ENCODE measurements at regions not wholly inside any gene's neighbourhood (a gene's known extent, or its start where the extent isn't known, plus 50 kb on each side); places are given as distances from the start of the nearest gene placed in this dataset.
"Not testable (repeated sequence)": the region's sequence is repeated elsewhere in the genome, so short reads cannot be mapped to it uniquely, and the experiment has no call there.

GRCh38 chr13:84653915-84654534, 771.8 kb upstream of the SLITRK1 start:
- DNase-seq (ENCODE audit: low spot score): no peak

GRCh38 chr13:84651705-84652104, 769.4 kb upstream of the SLITRK1 start:
- no peak for DNase-seq (ENCODE audit: low spot score)

GRCh38 chr13:84651288-84651687, 769.0 kb upstream of the SLITRK1 start:
- no peak for DNase-seq (ENCODE audit: low spot score)

GRCh38 chr13:84649853-84650252, 767.6 kb upstream of the SLITRK1 start:
- no peak for DNase-seq (ENCODE audit: low spot score)

GRCh38 chr13:84648069-84648640, 765.9 kb upstream of the SLITRK1 start:
- no peak for DNase-seq (ENCODE audit: low spot score)

- DNase-seq (ENCODE audit: low spot score): no peak
Measured at GRCh38 chr13:84646957-84647356, 764.7 kb upstream of the SLITRK1 start.

- no peak for DNase-seq (ENCODE audit: low spot score)
Measured at GRCh38 chr13:84645196-84646012, 763.1 kb upstream of the SLITRK1 start.

- no peak for DNase-seq (ENCODE audit: low spot score)
Measured at GRCh38 chr13:84641491-84641890, 759.2 kb upstream of the SLITRK1 start.

GRCh38 chr13:84640691-84641090, 758.4 kb upstream of the SLITRK1 start:
- DNase-seq (ENCODE audit: low spot score): no peak

- DNase-seq (ENCODE audit: low spot score): no peak
Measured at GRCh38 chr13:84630476-84630875, 748.2 kb upstream of the SLITRK1 start.

- DNase-seq (ENCODE audit: low spot score): no peak
Measured at GRCh38 chr13:84616864-84617263, 734.6 kb upstream of the SLITRK1 start.

GRCh38 chr13:84609716-84610115, 727.4 kb upstream of the SLITRK1 start:
- no peak for DNase-seq (ENCODE audit: low spot score)

- DNase-seq (ENCODE audit: low spot score): no peak
Measured at GRCh38 chr13:84607261-84608013, 725.2 kb upstream of the SLITRK1 start.

- DNase-seq (ENCODE audit: low spot score): no peak
Measured at GRCh38 chr13:84606616-84607015, 724.3 kb upstream of the SLITRK1 start.

GRCh38 chr13:84605927-84606326, 723.7 kb upstream of the SLITRK1 start:
- DNase-seq (ENCODE audit: low spot score): peak; percentile 19

GRCh38 chr13:84591444-84591843, 709.2 kb upstream of the SLITRK1 start:
- DNase-seq (ENCODE audit: low spot score): no peak

GRCh38 chr13:84590663-84591062, 708.4 kb upstream of the SLITRK1 start:
- no peak for DNase-seq (ENCODE audit: low spot score)

- DNase-seq (ENCODE audit: low spot score): no peak
Measured at GRCh38 chr13:84588023-84588422, 705.7 kb upstream of the SLITRK1 start.

GRCh38 chr13:84579901-84580300, 697.6 kb upstream of the SLITRK1 start:
- DNase-seq (ENCODE audit: low spot score): not testable (repeated sequence)

- DNase-seq (ENCODE audit: low spot score): no peak
Measured at GRCh38 chr13:84574851-84575250, 692.6 kb upstream of the SLITRK1 start.

GRCh38 chr13:84571264-84571663, 689.0 kb upstream of the SLITRK1 start:
- no peak for DNase-seq (ENCODE audit: low spot score)

GRCh38 chr13:84570831-84571230, 688.6 kb upstream of the SLITRK1 start:
- no peak for DNase-seq (ENCODE audit: low spot score)

GRCh38 chr13:84569366-84569765, 687.1 kb upstream of the SLITRK1 start:
- DNase-seq (ENCODE audit: low spot score): no peak
